ENCODE measurements at regions not wholly inside any gene's neighbourhood (a gene's known extent, or its start where the extent isn't known, plus 50 kb on each side); places are given as distances from the start of the nearest gene placed in this dataset.

DNA sequence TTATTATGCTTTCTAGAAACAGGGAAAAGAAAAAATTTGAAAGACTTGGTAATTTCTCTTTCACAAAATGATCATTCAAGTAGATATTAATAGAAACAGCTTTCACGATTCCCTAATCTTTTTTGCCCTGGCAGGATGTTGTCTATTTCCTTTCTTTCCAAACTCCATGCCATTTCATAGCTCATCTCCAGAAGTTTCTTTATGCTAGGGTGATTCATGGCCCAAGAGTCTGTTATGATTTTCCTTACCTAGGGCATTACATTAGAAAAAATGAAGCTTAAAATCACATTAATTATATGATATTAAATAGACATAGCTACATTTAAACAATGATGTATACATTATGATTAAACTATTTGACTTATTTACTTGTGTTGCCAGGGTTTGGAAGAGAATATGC lies 762.1 kb downstream of the LTN1 start:
- H3K27me3 ChIP-seq (ENCODE audit: control insufficient read depth, insufficient read depth, low read length) = no peaks in the 10 kb centered on the region
- H3K4me1 ChIP-seq (ENCODE audit: control insufficient read depth, insufficient read depth, low read length) = no peaks in the 10 kb centered on the region
- TF ChIP-seq TCF7L2 (IDR thresholded peaks at IDR 0.05; ENCODE audit: low read depth, low read length) (no peak), POLR2AphosphoS5 (IDR thresholded peaks at IDR 0.05; ENCODE audit: low read depth, low read length) (no peak), SIN3A (IDR thresholded peaks at IDR 0.05; ENCODE audit: borderline replicate concordance, insufficient read depth, low read depth, low read length) (no peak)
- TF ChIP-seq, protein P1, sequence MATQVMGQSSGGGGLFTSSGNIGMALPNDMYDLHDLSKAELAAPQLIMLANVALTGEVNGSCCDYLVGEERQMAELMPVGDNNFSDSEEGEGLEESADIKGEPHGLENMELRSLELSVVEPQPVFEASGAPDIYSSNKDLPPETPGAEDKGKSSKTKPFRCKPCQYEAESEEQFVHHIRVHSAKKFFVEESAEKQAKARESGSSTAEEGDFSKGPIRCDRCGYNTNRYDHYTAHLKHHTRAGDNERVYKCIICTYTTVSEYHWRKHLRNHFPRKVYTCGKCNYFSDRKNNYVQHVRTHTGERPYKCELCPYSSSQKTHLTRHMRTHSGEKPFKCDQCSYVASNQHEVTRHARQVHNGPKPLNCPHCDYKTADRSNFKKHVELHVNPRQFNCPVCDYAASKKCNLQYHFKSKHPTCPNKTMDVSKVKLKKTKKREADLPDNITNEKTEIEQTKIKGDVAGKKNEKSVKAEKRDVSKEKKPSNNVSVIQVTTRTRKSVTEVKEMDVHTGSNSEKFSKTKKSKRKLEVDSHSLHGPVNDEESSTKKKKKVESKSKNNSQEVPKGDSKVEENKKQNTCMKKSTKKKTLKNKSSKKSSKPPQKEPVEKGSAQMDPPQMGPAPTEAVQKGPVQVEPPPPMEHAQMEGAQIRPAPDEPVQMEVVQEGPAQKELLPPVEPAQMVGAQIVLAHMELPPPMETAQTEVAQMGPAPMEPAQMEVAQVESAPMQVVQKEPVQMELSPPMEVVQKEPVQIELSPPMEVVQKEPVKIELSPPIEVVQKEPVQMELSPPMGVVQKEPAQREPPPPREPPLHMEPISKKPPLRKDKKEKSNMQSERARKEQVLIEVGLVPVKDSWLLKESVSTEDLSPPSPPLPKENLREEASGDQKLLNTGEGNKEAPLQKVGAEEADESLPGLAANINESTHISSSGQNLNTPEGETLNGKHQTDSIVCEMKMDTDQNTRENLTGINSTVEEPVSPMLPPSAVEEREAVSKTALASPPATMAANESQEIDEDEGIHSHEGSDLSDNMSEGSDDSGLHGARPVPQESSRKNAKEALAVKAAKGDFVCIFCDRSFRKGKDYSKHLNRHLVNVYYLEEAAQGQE (IDR thresholded peaks at IDR 0.05; ENCODE audit: insufficient read depth in 1 of 2, low read depth in 2 of 2, low read length in 1 of 2) = no peak
- TF ChIP-seq, protein P2, sequence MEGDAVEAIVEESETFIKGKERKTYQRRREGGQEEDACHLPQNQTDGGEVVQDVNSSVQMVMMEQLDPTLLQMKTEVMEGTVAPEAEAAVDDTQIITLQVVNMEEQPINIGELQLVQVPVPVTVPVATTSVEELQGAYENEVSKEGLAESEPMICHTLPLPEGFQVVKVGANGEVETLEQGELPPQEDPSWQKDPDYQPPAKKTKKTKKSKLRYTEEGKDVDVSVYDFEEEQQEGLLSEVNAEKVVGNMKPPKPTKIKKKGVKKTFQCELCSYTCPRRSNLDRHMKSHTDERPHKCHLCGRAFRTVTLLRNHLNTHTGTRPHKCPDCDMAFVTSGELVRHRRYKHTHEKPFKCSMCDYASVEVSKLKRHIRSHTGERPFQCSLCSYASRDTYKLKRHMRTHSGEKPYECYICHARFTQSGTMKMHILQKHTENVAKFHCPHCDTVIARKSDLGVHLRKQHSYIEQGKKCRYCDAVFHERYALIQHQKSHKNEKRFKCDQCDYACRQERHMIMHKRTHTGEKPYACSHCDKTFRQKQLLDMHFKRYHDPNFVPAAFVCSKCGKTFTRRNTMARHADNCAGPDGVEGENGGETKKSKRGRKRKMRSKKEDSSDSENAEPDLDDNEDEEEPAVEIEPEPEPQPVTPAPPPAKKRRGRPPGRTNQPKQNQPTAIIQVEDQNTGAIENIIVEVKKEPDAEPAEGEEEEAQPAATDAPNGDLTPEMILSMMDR (IDR thresholded peaks at IDR 0.05) = no peak
- H3K27ac ChIP-seq (ENCODE audit: low read length) = no peak overlapping the region
- intact Hi-C loops (cut with micrococcal nuclease; ENCODE audit: unreplicated experiment) (no loop called here), in situ Hi-C loops (cut with HindIII; ENCODE audit: low pct_unique_long_range_greater_than_20kb, low sequenced_read_pairs) (no loop called here)
- no TSS peak for BruUV-seq (replicated peaks)
- ChIA-PET CTCF (no interaction called here), POLR2A (no interaction called here)
- no peak for DNase-seq (ENCODE audit: low read depth, low spot score)
- H3K4me3 ChIP-seq (ENCODE audit: low read depth in 2 of 2, low read length in 2 of 2) = no peak overlapping the region
- no peaks in the 10 kb centered on the region for H3K9me3 ChIP-seq (ENCODE audit: control insufficient read depth, insufficient read depth, low read depth, low read length)
- no peaks in the 10 kb centered on the region for H3K36me3 ChIP-seq (ENCODE audit: control insufficient read depth, insufficient read depth, low read length)
- no peak for ATAC-seq

DNA sequence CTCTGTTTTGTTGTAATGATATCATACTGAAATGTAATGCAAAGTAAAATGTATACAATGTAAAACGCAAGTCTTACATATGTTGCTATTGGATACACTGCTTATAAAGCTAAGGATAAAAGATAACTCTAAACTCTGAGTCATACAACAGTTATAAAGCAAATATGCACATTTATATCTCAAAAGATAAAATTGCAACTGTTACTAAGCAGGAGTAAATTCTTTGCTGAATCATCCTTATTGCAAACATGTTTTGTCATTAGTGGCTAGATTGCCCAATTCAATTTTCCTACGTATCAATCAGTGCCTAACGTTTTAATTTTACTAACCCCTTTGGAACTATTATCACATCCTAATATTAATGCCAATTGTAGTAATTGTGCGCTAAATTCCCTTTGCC lies 762.9 kb downstream of the LTN1 start:
- Histone ChIP-seq H3K36me3 (ENCODE audit: control insufficient read depth, insufficient read depth, low read length) (no peaks in the 10 kb centered on the region), H3K9me3 (ENCODE audit: control insufficient read depth, insufficient read depth, low read depth, low read length) (no peaks in the 10 kb centered on the region), H3K4me1 (ENCODE audit: control insufficient read depth, insufficient read depth, low read length) (no peaks in the 10 kb centered on the region), H3K27me3 (ENCODE audit: control insufficient read depth, insufficient read depth, low read length) (no peaks in the 10 kb centered on the region), H3K4me3 (ENCODE audit: low read depth in 2 of 2, low read length in 2 of 2) (no peak overlapping the region), H3K27ac (ENCODE audit: low read length) (no peak overlapping the region)
- CTCF ChIA-PET = no interaction called here
- in situ Hi-C loops (cut with HindIII; ENCODE audit: low pct_unique_long_range_greater_than_20kb, low sequenced_read_pairs) (no loop called here), intact Hi-C loops (cut with micrococcal nuclease; ENCODE audit: unreplicated experiment) (no loop called here)
- no TSS peak for BruUV-seq (replicated peaks)
- DNase-seq (ENCODE audit: low read depth, low spot score) (no peak), ATAC-seq (no peak)
- TF ChIP-seq, protein P2 (IDR thresholded peaks at IDR 0.05) = no peak
- TF ChIP-seq, protein P1 (IDR thresholded peaks at IDR 0.05; ENCODE audit: insufficient read depth in 1 of 2, low read depth in 2 of 2, low read length in 1 of 2) = no peak
- TF ChIP-seq POLR2AphosphoS5 (IDR thresholded peaks at IDR 0.05; ENCODE audit: low read depth, low read length) = no peak
- no peak for TF ChIP-seq SIN3A (IDR thresholded peaks at IDR 0.05; ENCODE audit: borderline replicate concordance, insufficient read depth, low read depth, low read length)
- no peak for TF ChIP-seq TCF7L2 (IDR thresholded peaks at IDR 0.05; ENCODE audit: low read depth, low read length)
- POLR2A ChIA-PET = no interaction called here
